ENCODE measurements at regions not wholly inside any gene's neighbourhood (a gene's known extent, or its start where the extent isn't known, plus 50 kb on each side); places are given as distances from the start of the nearest gene placed in this dataset.

DNA sequence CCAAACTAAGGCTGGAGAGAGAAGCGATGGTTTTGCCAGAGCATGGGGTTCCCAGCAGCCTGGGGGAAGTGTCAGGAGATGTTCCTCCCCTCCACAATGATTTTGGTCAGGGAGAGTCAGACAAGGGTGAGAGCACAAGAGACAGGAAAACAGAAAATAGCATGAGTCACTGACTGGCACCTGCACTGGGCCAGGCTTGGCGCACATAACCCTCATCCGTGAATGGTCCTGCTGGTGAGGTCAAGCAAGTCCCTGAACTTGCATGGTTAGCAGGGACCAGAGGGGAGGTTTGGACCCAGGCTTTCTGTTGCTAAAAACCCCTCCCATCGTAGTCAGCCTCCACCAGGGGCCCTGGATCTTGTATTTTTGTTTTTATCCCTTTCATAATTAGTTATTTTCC lies 174.5 kb upstream of the MYT1L start:
- no peak for TF ChIP-seq CTCF (IDR thresholded peaks at IDR 0.05)
- no peak for TF ChIP-seq POLR2A (IDR thresholded peaks at IDR 0.05)
